GM12865 (cell line): ENCODE measurements at regions not wholly inside any gene's neighbourhood (a gene's known extent, or its start where the extent isn't known, plus 50 kb on each side); places are given as distances from the start of the nearest gene placed in this dataset.

Source experiments
- DNase-seq: peaks from one replicate; pipeline ENCODE4 v3.0.0; 2010; ENCODE audit warnings: low read depth
- H3K4me3 ChIP-seq: 2 replicates; pipeline ENCODE4 v1.5.1; 2011; ENCODE audit warnings: mild to moderate bottlenecking, low read depth, low read length, control low read depth
- TF ChIP-seq, protein P1 (sequence below): IDR thresholded peaks from 2 replicates; pipeline ENCODE4 v1.5.1; 2011; ENCODE audit warnings: low read length, control low read depth, low read depth, inconsistent platforms; ENCODE audit not compliant: insufficient read depth; ENCODE audit errors: missing control alignments

GRCh38 chr11:92447586-92447985, 223.0 kb downstream of the FAT3 start:
- H3K4me3 ChIP-seq, result no peak overlapping the region
- no peak for DNase-seq
- TF ChIP-seq, protein P1, sequence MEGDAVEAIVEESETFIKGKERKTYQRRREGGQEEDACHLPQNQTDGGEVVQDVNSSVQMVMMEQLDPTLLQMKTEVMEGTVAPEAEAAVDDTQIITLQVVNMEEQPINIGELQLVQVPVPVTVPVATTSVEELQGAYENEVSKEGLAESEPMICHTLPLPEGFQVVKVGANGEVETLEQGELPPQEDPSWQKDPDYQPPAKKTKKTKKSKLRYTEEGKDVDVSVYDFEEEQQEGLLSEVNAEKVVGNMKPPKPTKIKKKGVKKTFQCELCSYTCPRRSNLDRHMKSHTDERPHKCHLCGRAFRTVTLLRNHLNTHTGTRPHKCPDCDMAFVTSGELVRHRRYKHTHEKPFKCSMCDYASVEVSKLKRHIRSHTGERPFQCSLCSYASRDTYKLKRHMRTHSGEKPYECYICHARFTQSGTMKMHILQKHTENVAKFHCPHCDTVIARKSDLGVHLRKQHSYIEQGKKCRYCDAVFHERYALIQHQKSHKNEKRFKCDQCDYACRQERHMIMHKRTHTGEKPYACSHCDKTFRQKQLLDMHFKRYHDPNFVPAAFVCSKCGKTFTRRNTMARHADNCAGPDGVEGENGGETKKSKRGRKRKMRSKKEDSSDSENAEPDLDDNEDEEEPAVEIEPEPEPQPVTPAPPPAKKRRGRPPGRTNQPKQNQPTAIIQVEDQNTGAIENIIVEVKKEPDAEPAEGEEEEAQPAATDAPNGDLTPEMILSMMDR, result no peak

GRCh38 chr11:92449222-92449621, 224.6 kb downstream of the FAT3 start:
- no peak for DNase-seq
- H3K4me3 ChIP-seq, result no peak overlapping the region
- TF ChIP-seq, protein P1, result no peak

GRCh38 chr11:92449780-92450179, 225.2 kb downstream of the FAT3 start:
- no peak overlapping the region for H3K4me3 ChIP-seq
- DNase-seq, result no peak
- TF ChIP-seq, protein P1, result no peak

DNA sequence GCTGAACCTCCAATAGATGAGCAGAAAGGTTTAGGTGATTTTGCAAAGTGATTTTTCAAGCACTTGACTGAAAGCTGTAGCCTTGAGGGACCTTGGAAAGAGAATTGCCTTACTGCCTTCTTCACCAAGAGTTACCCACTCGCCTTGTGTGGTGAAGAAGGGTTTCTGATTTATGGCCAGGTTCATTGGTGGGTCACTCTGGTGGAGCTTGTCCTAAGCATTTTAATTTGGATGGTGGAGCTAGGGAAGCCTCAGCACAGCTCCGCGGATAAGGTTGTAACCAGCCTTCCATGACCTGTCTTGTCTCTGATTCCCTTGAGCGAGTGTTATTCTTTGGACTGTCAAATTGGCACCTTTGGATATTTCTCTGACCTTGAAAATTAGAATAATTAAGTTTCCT, 226.4 kb downstream of the FAT3 start:
- no peak overlapping the region for H3K4me3 ChIP-seq
- TF ChIP-seq, protein P1, result no peak
- DNase-seq, result no peak

DNA sequence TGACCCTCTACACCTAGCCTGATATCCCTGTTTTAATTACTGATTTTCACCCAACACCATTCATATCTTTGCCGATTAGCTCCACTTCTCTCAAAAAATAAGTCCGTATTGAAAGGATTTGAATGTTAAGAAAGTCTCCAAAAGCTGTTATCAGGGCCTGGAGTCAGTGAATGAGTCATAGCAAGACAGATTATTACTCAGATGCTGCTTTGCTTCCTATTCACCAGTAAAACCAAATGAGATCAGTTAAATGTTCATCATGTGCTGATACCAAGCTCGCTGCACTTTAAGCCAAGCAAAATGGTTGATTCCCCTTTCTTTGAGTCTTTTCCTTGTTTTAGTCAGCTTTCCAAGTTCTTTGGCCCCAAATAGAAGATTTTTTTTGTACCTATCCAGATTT, 228.4 kb downstream of the FAT3 start:
- TF ChIP-seq, protein P1, result no peak
- peak; percentile 6 for DNase-seq
- no peak overlapping the region for H3K4me3 ChIP-seq

- no peak overlapping the region for H3K4me3 ChIP-seq
- no peak for DNase-seq
- TF ChIP-seq, protein P1, result no peak
Measured at GRCh38 chr11:92455210-92455790, 230.7 kb downstream of the FAT3 start.

DNA sequence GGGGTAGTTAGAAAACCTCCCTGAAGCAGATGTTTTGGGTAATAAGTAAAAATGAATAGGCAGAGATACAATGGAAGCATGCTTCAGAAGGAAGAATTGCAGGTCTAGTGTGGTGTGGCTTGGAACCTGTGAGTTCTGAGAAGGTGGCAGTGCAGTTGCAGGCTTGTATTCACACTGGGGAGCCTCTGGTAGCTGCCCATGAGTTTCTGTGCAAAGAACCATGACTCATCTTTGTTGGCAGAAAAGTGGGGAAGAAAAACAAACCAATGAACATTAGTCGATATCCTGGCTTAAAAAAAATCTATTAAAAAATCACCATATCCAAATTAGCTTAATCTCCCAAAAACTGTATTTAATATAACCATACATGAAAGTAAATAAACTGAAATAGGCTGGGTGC, 232.6 kb downstream of the FAT3 start:
- no peak overlapping the region for H3K4me3 ChIP-seq

More for the DNA sequence above, 232.6 kb downstream of the FAT3 start:
- TF ChIP-seq, protein P1, result no peak
- DNase-seq, result no peak
